WTC11 (cell line): ENCODE measurements at regions not wholly inside any gene's neighbourhood (a gene's known extent, or its start where the extent isn't known, plus 50 kb on each side); places are given as distances from the start of the nearest gene placed in this dataset.

Source experiments
- ATAC-seq: fragments of 200-7000 bp; cut with Tn5 transposase; 2 replicates; pipeline ENCODE4 v1.10.0; 2021; ENCODE audit warnings: mild to moderate bottlenecking, moderate library complexity
- CTCF ChIA-PET: fragments of 300-600 bp; sonication (Branson Sonifier 250); formaldehyde crosslinking; loops from one replicate; lab custom pipeline; 2021; ENCODE audit warnings: antibody characterized with exemption; lab: Charles Lee
- POLR2A ChIA-PET: fragments of 350-600 bp; sonication (Branson Sonifier 250); formaldehyde crosslinking; loops from one replicate; lab custom pipeline; 2021; ENCODE audit warnings: antibody characterized with exemption; lab: Charles Lee
- DNase-seq: peaks from one replicate; pipeline ENCODE4 v3.0.0; 2021; ENCODE audit warnings: low spot score
- H3K27ac Mint-ChIP-seq: 2 replicates; pipeline ENCODE4 v1.8.0; 2021; ENCODE audit warnings: mixed read lengths
- H3K27me3 Mint-ChIP-seq: 2 replicates; pipeline ENCODE4 v1.8.0; 2021; ENCODE audit warnings: low read depth, mild to moderate bottlenecking, moderate library complexity, mixed read lengths
- H3K36me3 Mint-ChIP-seq: 2 replicates; pipeline ENCODE4 v1.8.0; 2021; ENCODE audit warnings: mixed read lengths
- H3K4me1 Mint-ChIP-seq: 2 replicates; pipeline ENCODE4 v1.8.0; 2022; ENCODE audit warnings: mixed read lengths
- H3K4me3 Mint-ChIP-seq: 2 replicates; pipeline ENCODE4 v1.8.0; 2021; ENCODE audit warnings: mild to moderate bottlenecking, moderate library complexity, mixed read lengths
- H3K9me3 Mint-ChIP-seq: 2 replicates; pipeline ENCODE4 v1.8.0; 2021; ENCODE audit warnings: mixed read lengths
- ATF1 ChIP-seq: sonication (generic); formaldehyde crosslinking; IDR thresholded peaks from 2 replicates; pipeline ENCODE4 v1.8.1; 2023; ENCODE audit warnings: mild to moderate bottlenecking, moderate library complexity, missing genetic modification reagents
- CBFB ChIP-seq: sonication (generic); formaldehyde crosslinking; IDR thresholded peaks from 2 replicates; pipeline ENCODE4 v1.8.1; 2022; ENCODE audit warnings: mild to moderate bottlenecking, low read depth, missing genetic modification reagents
- CREB1 ChIP-seq: sonication (generic); formaldehyde crosslinking; IDR thresholded peaks from 2 replicates; pipeline ENCODE4 v1.8.0; 2023; ENCODE audit warnings: mild to moderate bottlenecking, missing genetic modification reagents
- ELF4 ChIP-seq: sonication (generic); formaldehyde crosslinking; IDR thresholded peaks from 2 replicates; pipeline ENCODE4 v1.8.1; 2022; ENCODE audit warnings: low read depth, mild to moderate bottlenecking, moderate library complexity, missing genetic modification reagents
- EMX1 ChIP-seq: fragments of 250-450 bp; sonication (Bioruptor Pico); IDR thresholded peaks from 2 replicates; pipeline ENCODE4 v1.8.0; 2021; ENCODE audit warnings: mild to moderate bottlenecking
- JAZF1 ChIP-seq: fragments of 250-450 bp; sonication (Bioruptor Pico); IDR thresholded peaks from 2 replicates; pipeline ENCODE4 v1.9.0; 2021; ENCODE audit warnings: moderate library complexity, mild to moderate bottlenecking, inconsistent platforms
- MYBL2 ChIP-seq: sonication (generic); formaldehyde crosslinking; IDR thresholded peaks from 2 replicates; pipeline ENCODE4 v1.8.1; 2023; ENCODE audit warnings: mild to moderate bottlenecking, moderate library complexity, missing genetic modification reagents
- PRRX2 ChIP-seq: fragments of 250-450 bp; sonication (Bioruptor Pico); IDR thresholded peaks from 2 replicates; pipeline ENCODE4 v1.8.0; 2021; ENCODE audit warnings: mild to moderate bottlenecking
- RELA ChIP-seq: sonication (generic); formaldehyde crosslinking; IDR thresholded peaks from 2 replicates; pipeline ENCODE4 v1.8.1; 2022; ENCODE audit warnings: missing genetic modification reagents, mild to moderate bottlenecking, borderline replicate concordance
- SOX15 ChIP-seq: fragments of 250-450 bp; sonication (Bioruptor Pico); IDR thresholded peaks from 2 replicates; pipeline ENCODE4 v1.9.0; 2021; ENCODE audit warnings: mild to moderate bottlenecking
- SP1 ChIP-seq: sonication (generic); formaldehyde crosslinking; conservative IDR thresholded peaks from 2 replicates; pipeline ENCODE4 v1.8.1; 2022; ENCODE audit warnings: missing genetic modification reagents
- TP53 ChIP-seq: sonication (generic); formaldehyde crosslinking; IDR thresholded peaks from 2 replicates; pipeline ENCODE4 v1.8.1; 2023; ENCODE audit warnings: mild to moderate bottlenecking, missing genetic modification reagents
- ZBTB21 ChIP-seq: sonication (generic); formaldehyde crosslinking; IDR thresholded peaks from 2 replicates; pipeline ENCODE4 v1.8.1; 2023; ENCODE audit warnings: mild to moderate bottlenecking, missing genetic modification reagents, borderline replicate concordance
- ZNF121 ChIP-seq: sonication (generic); formaldehyde crosslinking; IDR thresholded peaks from 2 replicates; pipeline ENCODE4 v1.8.0; 2023; ENCODE audit warnings: missing genetic modification reagents
- ZNF219 ChIP-seq: sonication (generic); formaldehyde crosslinking; IDR thresholded peaks from 2 replicates; pipeline ENCODE4 v1.8.0; 2023; ENCODE audit warnings: missing genetic modification reagents, mild to moderate bottlenecking, borderline replicate concordance
- ZNF263 ChIP-seq: sonication (generic); formaldehyde crosslinking; IDR thresholded peaks from 2 replicates; pipeline ENCODE4 v1.8.1; 2022; ENCODE audit warnings: low read depth, mild to moderate bottlenecking, moderate library complexity, missing genetic modification reagents
- ZNF396 ChIP-seq: fragments of 250-450 bp; sonication (Bioruptor Pico); IDR thresholded peaks from 2 replicates; pipeline ENCODE4 v1.8.0; 2021; ENCODE audit warnings: mild to moderate bottlenecking, moderate library complexity, borderline replicate concordance
- ZNF416 ChIP-seq: fragments of 250-450 bp; sonication (Bioruptor Pico); IDR thresholded peaks from 2 replicates; pipeline ENCODE4 v1.9.0; 2021; ENCODE audit warnings: mild to moderate bottlenecking, inconsistent platforms
- ZNF423 ChIP-seq: fragments of 250-450 bp; sonication (Bioruptor Pico); IDR thresholded peaks from 2 replicates; pipeline ENCODE4 v2.1.2; 2022; ENCODE audit warnings: mild to moderate bottlenecking, moderate library complexity
- TF ChIP-seq, protein P1 (sequence below): sonication (generic); formaldehyde crosslinking; IDR thresholded peaks from 2 replicates; pipeline ENCODE4 v1.8.1; 2022; ENCODE audit warnings: low read depth, mild to moderate bottlenecking, moderate library complexity, missing genetic modification reagents, borderline replicate concordance
- TF ChIP-seq, protein P2 (sequence below): fragments of 200-600 bp; IDR thresholded peaks from 2 replicates; pipeline ENCODE4 v1.8.0; 2022; ENCODE audit warnings: antibody characterized with exemption
- TF ChIP-seq, protein P3 (sequence below): fragments of 250-450 bp; sonication (Bioruptor Pico); conservative IDR thresholded peaks from 2 replicates; pipeline ENCODE4 v1.9.0; 2021; ENCODE audit warnings: mild to moderate bottlenecking
- TF ChIP-seq, protein P4 (sequence below): fragments of 250-450 bp; sonication (Bioruptor Pico); IDR thresholded peaks from 2 replicates; pipeline ENCODE4 v1.8.0; 2021; ENCODE audit warnings: mild to moderate bottlenecking
- TF ChIP-seq, protein P5 (sequence below): fragments of 250-450 bp; sonication (Bioruptor Pico); IDR thresholded peaks from 2 replicates; pipeline ENCODE4 v1.9.0; 2021; ENCODE audit warnings: mild to moderate bottlenecking
- TF ChIP-seq, protein P6 (sequence below): fragments of 250-450 bp; sonication (Bioruptor Pico); IDR thresholded peaks from 2 replicates; pipeline ENCODE4 v2.1.2; 2022; ENCODE audit warnings: mild to moderate bottlenecking, moderate library complexity

DNA sequence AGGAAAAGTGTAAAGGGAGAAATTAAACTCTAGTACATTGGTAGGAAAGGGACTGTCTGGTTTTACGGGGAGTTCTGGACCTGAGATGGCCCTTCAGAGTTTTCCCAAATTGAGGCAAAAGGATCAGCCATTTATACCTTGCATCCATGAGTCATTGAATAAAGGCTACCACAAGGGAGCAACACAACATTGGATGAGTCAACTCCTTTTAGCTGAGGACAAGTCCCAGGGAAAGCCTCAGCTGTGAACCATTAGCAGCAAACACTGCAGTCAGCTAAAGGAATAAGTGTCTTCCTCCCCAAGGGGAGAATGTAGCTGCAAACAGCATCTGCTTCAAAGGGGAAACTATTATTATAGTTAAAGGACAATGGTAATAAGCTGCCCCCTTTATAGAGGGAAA, 468.7 kb upstream of the ID4 start:
- ChIA-PET POLR2A (no interaction called here), CTCF (no interaction called here)
- Mint-ChIP-seq H3K36me3 (no peaks in the 10 kb centered on the region), H3K27me3 (no peaks in the 10 kb centered on the region; the same call in 1 of the 2 replicates), H3K27ac (no peak overlapping the region), H3K9me3 (peaks cover 19% of the 10 kb centered on the region), H3K4me1 (peaks cover 22% of the 10 kb centered on the region), H3K4me3 (no peak overlapping the region)
- ATAC-seq (no peak; the same call in 1 of the 2 replicates), DNase-seq (no peak)
- TF ChIP-seq ZNF423 (no peak), JAZF1 (CRISPR knock-in tag) (no peak), RELA (no peak), SP1 (CRISPR knock-in tag) (no peak), TP53 (CRISPR knock-in tag) (no peak), ZNF416 (CRISPR knock-in tag) (no peak)
- TF ChIP-seq, protein P1, sequence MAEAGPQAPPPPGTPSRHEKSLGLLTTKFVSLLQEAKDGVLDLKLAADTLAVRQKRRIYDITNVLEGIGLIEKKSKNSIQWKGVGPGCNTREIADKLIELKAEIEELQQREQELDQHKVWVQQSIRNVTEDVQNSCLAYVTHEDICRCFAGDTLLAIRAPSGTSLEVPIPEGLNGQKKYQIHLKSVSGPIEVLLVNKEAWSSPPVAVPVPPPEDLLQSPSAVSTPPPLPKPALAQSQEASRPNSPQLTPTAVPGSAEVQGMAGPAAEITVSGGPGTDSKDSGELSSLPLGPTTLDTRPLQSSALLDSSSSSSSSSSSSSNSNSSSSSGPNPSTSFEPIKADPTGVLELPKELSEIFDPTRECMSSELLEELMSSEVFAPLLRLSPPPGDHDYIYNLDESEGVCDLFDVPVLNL: no peak
- TF ChIP-seq, protein P2, sequence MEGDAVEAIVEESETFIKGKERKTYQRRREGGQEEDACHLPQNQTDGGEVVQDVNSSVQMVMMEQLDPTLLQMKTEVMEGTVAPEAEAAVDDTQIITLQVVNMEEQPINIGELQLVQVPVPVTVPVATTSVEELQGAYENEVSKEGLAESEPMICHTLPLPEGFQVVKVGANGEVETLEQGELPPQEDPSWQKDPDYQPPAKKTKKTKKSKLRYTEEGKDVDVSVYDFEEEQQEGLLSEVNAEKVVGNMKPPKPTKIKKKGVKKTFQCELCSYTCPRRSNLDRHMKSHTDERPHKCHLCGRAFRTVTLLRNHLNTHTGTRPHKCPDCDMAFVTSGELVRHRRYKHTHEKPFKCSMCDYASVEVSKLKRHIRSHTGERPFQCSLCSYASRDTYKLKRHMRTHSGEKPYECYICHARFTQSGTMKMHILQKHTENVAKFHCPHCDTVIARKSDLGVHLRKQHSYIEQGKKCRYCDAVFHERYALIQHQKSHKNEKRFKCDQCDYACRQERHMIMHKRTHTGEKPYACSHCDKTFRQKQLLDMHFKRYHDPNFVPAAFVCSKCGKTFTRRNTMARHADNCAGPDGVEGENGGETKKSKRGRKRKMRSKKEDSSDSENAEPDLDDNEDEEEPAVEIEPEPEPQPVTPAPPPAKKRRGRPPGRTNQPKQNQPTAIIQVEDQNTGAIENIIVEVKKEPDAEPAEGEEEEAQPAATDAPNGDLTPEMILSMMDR: no peak
- TF ChIP-seq, protein P3, sequence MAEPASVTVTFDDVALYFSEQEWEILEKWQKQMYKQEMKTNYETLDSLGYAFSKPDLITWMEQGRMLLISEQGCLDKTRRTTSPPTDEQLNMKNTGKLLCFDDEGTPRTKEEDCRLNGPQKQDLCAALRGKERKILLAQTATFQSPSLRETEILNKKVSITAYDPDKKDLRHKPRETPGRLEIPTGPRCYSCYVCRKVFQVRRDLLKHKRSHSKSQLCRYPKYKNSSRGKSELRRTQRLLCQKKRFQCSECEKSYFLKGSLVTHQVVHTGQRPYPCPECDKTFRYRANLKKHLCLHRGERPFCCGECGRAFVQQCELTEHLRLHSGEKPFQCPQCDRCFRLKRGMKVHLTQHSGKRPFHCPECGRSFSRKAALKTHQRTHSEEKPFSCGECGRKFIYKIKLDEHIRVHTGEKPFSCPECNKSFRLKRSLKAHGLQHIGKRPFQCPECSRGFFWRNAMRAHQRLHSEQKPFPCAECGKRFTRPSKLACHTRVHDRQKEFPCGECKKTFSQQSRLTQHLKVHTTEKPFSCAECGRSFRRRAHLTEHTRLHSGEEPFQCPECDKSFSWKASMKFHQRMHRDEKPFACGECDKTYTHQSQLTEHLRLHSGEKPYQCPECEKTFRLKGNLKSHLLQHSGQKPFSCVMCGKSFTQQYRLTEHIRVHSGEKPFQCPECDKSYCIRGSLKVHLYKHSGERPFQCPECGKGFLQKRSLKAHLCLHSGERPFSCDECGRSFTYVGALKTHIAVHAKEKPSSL (CRISPR knock-in tag): no peak

DNA sequence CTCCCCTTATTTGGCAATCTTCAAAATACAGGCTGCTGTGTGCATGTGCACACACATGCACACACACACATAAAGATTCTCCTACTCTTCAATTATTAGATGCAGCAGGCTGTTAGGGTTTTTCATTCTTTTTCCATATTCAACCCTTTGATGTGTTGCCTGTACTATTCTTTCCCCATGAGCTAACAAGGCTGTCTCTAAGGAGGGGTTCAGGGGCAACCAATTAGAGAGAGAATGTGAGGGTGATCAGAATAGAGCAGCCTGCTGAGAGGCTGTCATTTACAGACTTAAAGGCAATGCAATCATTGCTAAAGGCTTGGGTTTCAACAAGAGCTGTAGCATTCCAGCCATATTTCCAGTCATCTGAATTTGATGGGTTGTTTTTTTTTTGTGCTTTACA, 467.4 kb upstream of the ID4 start:
- Mint-ChIP-seq H3K4me1 (peaks cover 22% of the 10 kb centered on the region), H3K4me3 (no peak overlapping the region), H3K9me3 (peaks cover 14% of the 10 kb centered on the region), H3K27me3 (no peaks in the 10 kb centered on the region; the same call in 1 of the 2 replicates), H3K36me3 (no peaks in the 10 kb centered on the region), H3K27ac (no peak overlapping the region)
- ChIA-PET CTCF (no interaction called here), POLR2A (no interaction called here)
- no peak for DNase-seq
- no peak for TF ChIP-seq ZBTB21
- TF ChIP-seq SOX15: no peak
- no peak for TF ChIP-seq MYBL2 (CRISPR knock-in tag)
- no peak for TF ChIP-seq ZNF121 (CRISPR knock-in tag)
- no peak for TF ChIP-seq PRRX2 (CRISPR knock-in tag)
- TF ChIP-seq CREB1 (CRISPR knock-in tag): no peak
- peak; percentile 69 for ATAC-seq

DNA sequence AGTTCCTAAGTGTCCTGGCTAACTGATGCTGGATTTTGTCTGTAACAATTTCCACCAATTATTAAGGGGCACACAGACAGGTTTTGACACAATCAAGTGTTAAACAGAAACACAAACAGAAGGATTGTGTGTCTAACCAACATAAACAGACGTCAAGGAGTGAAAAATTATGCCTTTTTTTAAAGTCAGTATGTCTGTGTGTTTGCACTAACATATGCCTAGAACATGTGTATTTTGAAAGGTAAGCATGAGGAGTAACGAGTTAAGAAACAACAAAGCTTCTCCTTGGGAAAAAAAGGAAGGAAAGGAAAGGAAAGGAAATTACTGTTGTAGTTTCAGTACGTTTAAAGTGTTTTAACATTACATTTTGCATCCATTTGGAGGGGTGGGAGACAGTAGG, 466.3 kb upstream of the ID4 start:
- POLR2A ChIA-PET: no interaction called here
- ATAC-seq: no peak
- CTCF ChIA-PET: no interaction called here
- H3K9me3 Mint-ChIP-seq: peaks cover 7% of the 10 kb centered on the region
- peaks cover 22% of the 10 kb centered on the region for H3K4me1 Mint-ChIP-seq
- no peak overlapping the region for H3K4me3 Mint-ChIP-seq
- H3K27me3 Mint-ChIP-seq: no peaks in the 10 kb centered on the region; the same call in 1 of the 2 replicates
- no peaks in the 10 kb centered on the region for H3K36me3 Mint-ChIP-seq
- no peak for DNase-seq
- H3K27ac Mint-ChIP-seq: 0 out of 2 replicates have a peak overlapping the region, but pooled peaks have one; percentile 26
- TF ChIP-seq, protein P4, sequence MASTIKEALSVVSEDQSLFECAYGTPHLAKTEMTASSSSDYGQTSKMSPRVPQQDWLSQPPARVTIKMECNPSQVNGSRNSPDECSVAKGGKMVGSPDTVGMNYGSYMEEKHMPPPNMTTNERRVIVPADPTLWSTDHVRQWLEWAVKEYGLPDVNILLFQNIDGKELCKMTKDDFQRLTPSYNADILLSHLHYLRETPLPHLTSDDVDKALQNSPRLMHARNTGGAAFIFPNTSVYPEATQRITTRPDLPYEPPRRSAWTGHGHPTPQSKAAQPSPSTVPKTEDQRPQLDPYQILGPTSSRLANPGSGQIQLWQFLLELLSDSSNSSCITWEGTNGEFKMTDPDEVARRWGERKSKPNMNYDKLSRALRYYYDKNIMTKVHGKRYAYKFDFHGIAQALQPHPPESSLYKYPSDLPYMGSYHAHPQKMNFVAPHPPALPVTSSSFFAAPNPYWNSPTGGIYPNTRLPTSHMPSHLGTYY (CRISPR knock-in tag): no peak
- TF ChIP-seq, protein P5, sequence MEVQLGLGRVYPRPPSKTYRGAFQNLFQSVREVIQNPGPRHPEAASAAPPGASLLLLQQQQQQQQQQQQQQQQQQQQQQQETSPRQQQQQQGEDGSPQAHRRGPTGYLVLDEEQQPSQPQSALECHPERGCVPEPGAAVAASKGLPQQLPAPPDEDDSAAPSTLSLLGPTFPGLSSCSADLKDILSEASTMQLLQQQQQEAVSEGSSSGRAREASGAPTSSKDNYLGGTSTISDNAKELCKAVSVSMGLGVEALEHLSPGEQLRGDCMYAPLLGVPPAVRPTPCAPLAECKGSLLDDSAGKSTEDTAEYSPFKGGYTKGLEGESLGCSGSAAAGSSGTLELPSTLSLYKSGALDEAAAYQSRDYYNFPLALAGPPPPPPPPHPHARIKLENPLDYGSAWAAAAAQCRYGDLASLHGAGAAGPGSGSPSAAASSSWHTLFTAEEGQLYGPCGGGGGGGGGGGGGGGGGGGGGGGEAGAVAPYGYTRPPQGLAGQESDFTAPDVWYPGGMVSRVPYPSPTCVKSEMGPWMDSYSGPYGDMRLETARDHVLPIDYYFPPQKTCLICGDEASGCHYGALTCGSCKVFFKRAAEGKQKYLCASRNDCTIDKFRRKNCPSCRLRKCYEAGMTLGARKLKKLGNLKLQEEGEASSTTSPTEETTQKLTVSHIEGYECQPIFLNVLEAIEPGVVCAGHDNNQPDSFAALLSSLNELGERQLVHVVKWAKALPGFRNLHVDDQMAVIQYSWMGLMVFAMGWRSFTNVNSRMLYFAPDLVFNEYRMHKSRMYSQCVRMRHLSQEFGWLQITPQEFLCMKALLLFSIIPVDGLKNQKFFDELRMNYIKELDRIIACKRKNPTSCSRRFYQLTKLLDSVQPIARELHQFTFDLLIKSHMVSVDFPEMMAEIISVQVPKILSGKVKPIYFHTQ (CRISPR knock-in tag): no peak
- no peak for TF ChIP-seq ELF4
- no peak for TF ChIP-seq EMX1 (CRISPR knock-in tag)
- TF ChIP-seq, protein P6, sequence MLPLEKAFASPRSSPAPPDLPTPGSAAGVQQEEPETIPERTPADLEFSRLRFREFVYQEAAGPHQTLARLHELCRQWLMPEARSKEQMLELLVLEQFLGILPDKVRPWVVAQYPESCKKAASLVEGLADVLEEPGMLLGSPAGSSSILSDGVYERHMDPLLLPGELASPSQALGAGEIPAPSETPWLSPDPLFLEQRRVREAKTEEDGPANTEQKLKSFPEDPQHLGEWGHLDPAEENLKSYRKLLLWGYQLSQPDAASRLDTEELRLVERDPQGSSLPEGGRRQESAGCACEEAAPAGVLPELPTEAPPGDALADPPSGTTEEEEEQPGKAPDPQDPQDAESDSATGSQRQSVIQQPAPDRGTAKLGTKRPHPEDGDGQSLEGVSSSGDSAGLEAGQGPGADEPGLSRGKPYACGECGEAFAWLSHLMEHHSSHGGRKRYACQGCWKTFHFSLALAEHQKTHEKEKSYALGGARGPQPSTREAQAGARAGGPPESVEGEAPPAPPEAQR (CRISPR knock-in tag): no peak
- TF ChIP-seq ZNF263 (CRISPR knock-in tag): no peak
- no peak for TF ChIP-seq CREB1 (CRISPR knock-in tag)
- TF ChIP-seq RELA: no peak
- no peak for TF ChIP-seq ZNF396 (CRISPR knock-in tag)
- TF ChIP-seq ZNF219 (CRISPR knock-in tag): no peak
- no peak for TF ChIP-seq ATF1 (CRISPR knock-in tag)
- no peak for TF ChIP-seq CBFB
